ENCODE measurements at regions not wholly inside any gene's neighbourhood (a gene's known extent, or its start where the extent isn't known, plus 50 kb on each side); places are given as distances from the start of the nearest gene placed in this dataset.

GRCh38 chr7:109950256-109950655, 1140.7 kb upstream of the LRRN3 start (continued):
- TF ChIP-seq FOXA2 (IDR thresholded peaks at IDR 0.05) (no peak), JUND (IDR thresholded peaks at IDR 0.05) (no peak), CTCF (IDR thresholded peaks at IDR 0.05; ENCODE audit: low read depth, low read length, missing input control) (no peak), RXRA (IDR thresholded peaks at IDR 0.05) (no peak), HNF4A (conservative IDR thresholded peaks at IDR 0.05) (no peak), EGR1 (IDR thresholded peaks at IDR 0.05; ENCODE audit: low read depth in 2 of 2) (no peak), GABPA (IDR thresholded peaks at IDR 0.05 in 1 of 2, conservative IDR thresholded peaks at IDR 0.05 in 1 of 2) (no peak)

GRCh38 chr7:109950821-109951564, 1139.9 kb upstream of the LRRN3 start:
- Histone ChIP-seq H3K9ac (ENCODE audit: low read depth in 1 of 2, low read length in 2 of 2) (no peak overlapping the region), H3K27ac (ENCODE audit: low read depth in 1 of 2, low read length in 2 of 2) (no peak overlapping the region), H3K4me1 (ENCODE audit: control insufficient read depth in 4 of 4, insufficient read depth in 4 of 4, low read length in 3 of 4) (no peaks in the 10 kb centered on the region), H3K9me3 (ENCODE audit: control insufficient read depth in 4 of 4, low read length in 3 of 4) (no peaks in the 10 kb centered on the region), H3K27me3 (ENCODE audit: control insufficient read depth in 4 of 4, insufficient read depth in 4 of 4, low read length in 3 of 4) (no peaks in the 10 kb centered on the region), H3K36me3 (ENCODE audit: control insufficient read depth in 4 of 4, insufficient read depth in 3 of 4, low read depth in 1 of 4, low read length in 3 of 4) (no peaks in the 10 kb centered on the region), H3K4me3 (ENCODE audit: low read depth in 1 of 3, low read length in 3 of 3) (no peak overlapping the region)
- no peak for TF ChIP-seq JUND (IDR thresholded peaks at IDR 0.05)
- TF ChIP-seq REST (IDR thresholded peaks at IDR 0.05): no peak
- TF ChIP-seq RXRA (IDR thresholded peaks at IDR 0.05): no peak
- TF ChIP-seq YY1 (IDR thresholded peaks at IDR 0.05): no peak
- no peak for TF ChIP-seq FOXA2 (IDR thresholded peaks at IDR 0.05)
- no peak for TF ChIP-seq FOXA1 (IDR thresholded peaks at IDR 0.05)
- no peak for TF ChIP-seq HNF4A (conservative IDR thresholded peaks at IDR 0.05)
- TF ChIP-seq NR2F2 (IDR thresholded peaks at IDR 0.05): no peak
- no peak for TF ChIP-seq RAD21 (IDR thresholded peaks at IDR 0.05)
- no peak for TF ChIP-seq HNF4G (IDR thresholded peaks at IDR 0.05)
- no peak for TF ChIP-seq EGR1 (IDR thresholded peaks at IDR 0.05; ENCODE audit: low read depth in 2 of 2)
- no peak for TF ChIP-seq ZBTB33 (IDR thresholded peaks at IDR 0.05)
- TF ChIP-seq ATF3 (IDR thresholded peaks at IDR 0.05): no peak
- TF ChIP-seq TAF1 (conservative IDR thresholded peaks at IDR 0.05): no peak
- TF ChIP-seq GABPA (IDR thresholded peaks at IDR 0.05 in 1 of 2, conservative IDR thresholded peaks at IDR 0.05 in 1 of 2): no peak
- no peak for TF ChIP-seq CTCF (IDR thresholded peaks at IDR 0.05; ENCODE audit: low read depth, low read length, missing input control)
- no peak for TF ChIP-seq SP1 (IDR thresholded peaks at IDR 0.05)
- WGBS: 70% methylated on average over 3 of the region's 3 CpGs
- DNase-seq (ENCODE audit: low spot score): no peak

All from liver (tissue), 8 donors.